Tongue (tissue), 1 donor: ENCODE measurements at regions not wholly inside any gene's neighbourhood (a gene's known extent, or its start where the extent isn't known, plus 50 kb on each side); places are given as distances from the start of the nearest gene placed in this dataset.
"Not testable (repeated sequence)": the region's sequence is repeated elsewhere in the genome, so short reads cannot be mapped to it uniquely, and the experiment has no call there.

ENCODE experiments used
- DNase-seq: peaks from one replicate; pipeline ENCODE4 v3.0.0-alpha.2; 2015

GRCh38 chr7:46625032-46625431 lies 704.0 kb upstream of the IGFBP3 start:
- no peak for DNase-seq

GRCh38 chr7:46622251-46622650 lies 701.2 kb upstream of the IGFBP3 start:
- DNase-seq: no peak

- DNase-seq: no peak
Measured at GRCh38 chr7:46619723-46620310, 698.7 kb upstream of the IGFBP3 start.

- DNase-seq: no peak
Measured at GRCh38 chr7:46616636-46617035, 695.6 kb upstream of the IGFBP3 start.

GRCh38 chr7:46613551-46613950 lies 692.5 kb upstream of the IGFBP3 start:
- no peak for DNase-seq

- DNase-seq: no peak
Measured at GRCh38 chr7:46613116-46613515, 692.0 kb upstream of the IGFBP3 start.

- DNase-seq: no peak
Measured at GRCh38 chr7:46611508-46611907, 690.4 kb upstream of the IGFBP3 start.

- DNase-seq: peak; percentile 51
Measured at GRCh38 chr7:46610746-46611145, 689.7 kb upstream of the IGFBP3 start.

GRCh38 chr7:46607176-46607575 lies 686.1 kb upstream of the IGFBP3 start:
- peak; percentile 78 for DNase-seq

GRCh38 chr7:46606761-46607160 lies 685.7 kb upstream of the IGFBP3 start:
- peak; percentile 66 for DNase-seq

- no peak for DNase-seq
Measured at GRCh38 chr7:46604241-46604661, 683.2 kb upstream of the IGFBP3 start.

- DNase-seq: peak; percentile 37
Measured at GRCh38 chr7:46603780-46604179, 682.7 kb upstream of the IGFBP3 start.

GRCh38 chr7:46603296-46603752 lies 682.3 kb upstream of the IGFBP3 start:
- no peak for DNase-seq

- DNase-seq: no peak
Measured at GRCh38 chr7:46600340-46600739, 679.3 kb upstream of the IGFBP3 start.

- DNase-seq: not testable (repeated sequence)
Measured at GRCh38 chr7:46594831-46595230, 673.8 kb upstream of the IGFBP3 start.

- DNase-seq: not testable (repeated sequence)
Measured at GRCh38 chr7:46590918-46591905, 670.1 kb upstream of the IGFBP3 start.

GRCh38 chr7:46589286-46589685 lies 668.2 kb upstream of the IGFBP3 start:
- DNase-seq: peak; percentile 38

- no peak for DNase-seq
Measured at GRCh38 chr7:46586406-46586805, 665.3 kb upstream of the IGFBP3 start.

GRCh38 chr7:46583656-46584055 lies 662.6 kb upstream of the IGFBP3 start:
- DNase-seq: no peak

- DNase-seq: no peak
Measured at GRCh38 chr7:46581268-46581667, 660.2 kb upstream of the IGFBP3 start.

GRCh38 chr7:46580766-46581165 lies 659.7 kb upstream of the IGFBP3 start:
- DNase-seq: no peak

GRCh38 chr7:46577394-46577793 lies 656.3 kb upstream of the IGFBP3 start:
- no peak for DNase-seq

GRCh38 chr7:46576950-46577349 lies 655.9 kb upstream of the IGFBP3 start:
- DNase-seq: no peak

GRCh38 chr7:46572691-46573090 lies 651.6 kb upstream of the IGFBP3 start:
- DNase-seq: no peak
